Ishikawa (cell line): ENCODE measurements at regions not wholly inside any gene's neighbourhood (a gene's known extent, or its start where the extent isn't known, plus 50 kb on each side); places are given as distances from the start of the nearest gene placed in this dataset.

Experiments
- CEBPB ChIP-seq: IDR thresholded peaks from 2 replicates; pipeline ENCODE4 v1.6.1; 2012
- CREB1 ChIP-seq: IDR thresholded peaks from 2 replicates; pipeline ENCODE4 v1.6.1; 2012; ENCODE audit warnings: low read depth
- EGR1 ChIP-seq: IDR thresholded peaks from 2 replicates; pipeline ENCODE4 v1.6.1; 2012
- EP300 ChIP-seq: IDR thresholded peaks from 2 replicates; pipeline ENCODE4 v1.6.1; 2012; ENCODE audit warnings: borderline replicate concordance
- NFIC ChIP-seq: IDR thresholded peaks from 2 replicates; pipeline ENCODE4 v1.6.1; 2012
- RAD21 ChIP-seq: IDR thresholded peaks from 2 replicates; pipeline ENCODE4 v1.6.1; 2012; ENCODE audit warnings: low read depth
- TAF1 ChIP-seq: IDR thresholded peaks from 2 replicates; pipeline ENCODE4 v1.6.1; 2012; ENCODE audit warnings: low read depth, mild to moderate bottlenecking
- USF1 ChIP-seq: IDR thresholded peaks from 2 replicates; pipeline ENCODE4 v1.6.1; 2012
- YY1 ChIP-seq: IDR thresholded peaks from 2 replicates; pipeline ENCODE4 v1.6.1; 2012; ENCODE audit warnings: low read depth
- ZBTB7A ChIP-seq: IDR thresholded peaks from 2 replicates; pipeline ENCODE4 v1.6.1; 2012; ENCODE audit warnings: low read depth
- TF ChIP-seq, protein P1 (sequence below): IDR thresholded peaks from 2 replicates; pipeline ENCODE4 v1.6.1; 2012; ENCODE audit warnings: low read depth, mild to moderate bottlenecking
- TF ChIP-seq, protein P2 (sequence below): IDR thresholded peaks from 2 replicates; pipeline ENCODE4 v1.6.1; 2012

- TF ChIP-seq YY1 (no peak), RAD21 (no peak), USF1 (no peak), CREB1 (no peak), NFIC (no peak), TAF1 (no peak), EP300 (no peak), EGR1 (no peak), CEBPB (no peak), ZBTB7A (no peak)
- TF ChIP-seq, protein P1, sequence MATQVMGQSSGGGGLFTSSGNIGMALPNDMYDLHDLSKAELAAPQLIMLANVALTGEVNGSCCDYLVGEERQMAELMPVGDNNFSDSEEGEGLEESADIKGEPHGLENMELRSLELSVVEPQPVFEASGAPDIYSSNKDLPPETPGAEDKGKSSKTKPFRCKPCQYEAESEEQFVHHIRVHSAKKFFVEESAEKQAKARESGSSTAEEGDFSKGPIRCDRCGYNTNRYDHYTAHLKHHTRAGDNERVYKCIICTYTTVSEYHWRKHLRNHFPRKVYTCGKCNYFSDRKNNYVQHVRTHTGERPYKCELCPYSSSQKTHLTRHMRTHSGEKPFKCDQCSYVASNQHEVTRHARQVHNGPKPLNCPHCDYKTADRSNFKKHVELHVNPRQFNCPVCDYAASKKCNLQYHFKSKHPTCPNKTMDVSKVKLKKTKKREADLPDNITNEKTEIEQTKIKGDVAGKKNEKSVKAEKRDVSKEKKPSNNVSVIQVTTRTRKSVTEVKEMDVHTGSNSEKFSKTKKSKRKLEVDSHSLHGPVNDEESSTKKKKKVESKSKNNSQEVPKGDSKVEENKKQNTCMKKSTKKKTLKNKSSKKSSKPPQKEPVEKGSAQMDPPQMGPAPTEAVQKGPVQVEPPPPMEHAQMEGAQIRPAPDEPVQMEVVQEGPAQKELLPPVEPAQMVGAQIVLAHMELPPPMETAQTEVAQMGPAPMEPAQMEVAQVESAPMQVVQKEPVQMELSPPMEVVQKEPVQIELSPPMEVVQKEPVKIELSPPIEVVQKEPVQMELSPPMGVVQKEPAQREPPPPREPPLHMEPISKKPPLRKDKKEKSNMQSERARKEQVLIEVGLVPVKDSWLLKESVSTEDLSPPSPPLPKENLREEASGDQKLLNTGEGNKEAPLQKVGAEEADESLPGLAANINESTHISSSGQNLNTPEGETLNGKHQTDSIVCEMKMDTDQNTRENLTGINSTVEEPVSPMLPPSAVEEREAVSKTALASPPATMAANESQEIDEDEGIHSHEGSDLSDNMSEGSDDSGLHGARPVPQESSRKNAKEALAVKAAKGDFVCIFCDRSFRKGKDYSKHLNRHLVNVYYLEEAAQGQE = no peak
- TF ChIP-seq, protein P2, sequence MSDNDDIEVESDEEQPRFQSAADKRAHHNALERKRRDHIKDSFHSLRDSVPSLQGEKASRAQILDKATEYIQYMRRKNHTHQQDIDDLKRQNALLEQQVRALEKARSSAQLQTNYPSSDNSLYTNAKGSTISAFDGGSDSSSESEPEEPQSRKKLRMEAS = no peak
These were observed 174.6 kb upstream of the SFSWAP start for GRCh38 chr12:131536337-131536736.
